Activated T-cell treated with anti-CD3 and anti-CD28 coated beads for 1 hour (primary cell): ENCODE measurements at regions not wholly inside any gene's neighbourhood (a gene's known extent, or its start where the extent isn't known, plus 50 kb on each side); places are given as distances from the start of the nearest gene placed in this dataset.

Experiments
- DNase-seq: peaks from one replicate; pipeline ENCODE4 v3.0.0-alpha.2; 2020; ENCODE audit warnings: low read depth

DNA sequence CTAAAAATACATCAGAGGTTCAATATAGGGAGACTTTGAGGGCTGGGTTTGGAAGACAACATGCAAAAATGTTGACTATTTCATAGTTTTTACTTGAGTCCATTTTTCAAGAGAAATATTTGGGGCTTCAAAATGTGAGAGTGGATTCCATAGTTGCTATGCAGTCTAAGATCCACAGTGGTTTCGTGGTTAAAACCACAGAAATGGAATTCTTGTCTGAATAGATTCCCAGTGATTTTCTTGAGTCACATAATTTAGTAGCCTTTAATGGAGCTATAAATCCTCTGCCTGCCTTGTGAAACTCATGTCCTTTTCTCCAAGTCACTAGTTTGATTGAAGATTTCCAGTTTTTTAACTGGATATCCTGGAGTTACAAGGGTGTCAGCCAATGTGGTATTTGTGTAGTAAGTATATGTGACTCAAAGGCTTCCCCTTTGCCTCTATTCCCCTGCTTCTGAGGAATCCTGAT lies 94.7 kb upstream of the RBMS3 start:
- no peak for DNase-seq

- DNase-seq, result no peak
Observed at GRCh38 chr3:29186982-29187725, 93.7 kb upstream of the RBMS3 start.

DNA sequence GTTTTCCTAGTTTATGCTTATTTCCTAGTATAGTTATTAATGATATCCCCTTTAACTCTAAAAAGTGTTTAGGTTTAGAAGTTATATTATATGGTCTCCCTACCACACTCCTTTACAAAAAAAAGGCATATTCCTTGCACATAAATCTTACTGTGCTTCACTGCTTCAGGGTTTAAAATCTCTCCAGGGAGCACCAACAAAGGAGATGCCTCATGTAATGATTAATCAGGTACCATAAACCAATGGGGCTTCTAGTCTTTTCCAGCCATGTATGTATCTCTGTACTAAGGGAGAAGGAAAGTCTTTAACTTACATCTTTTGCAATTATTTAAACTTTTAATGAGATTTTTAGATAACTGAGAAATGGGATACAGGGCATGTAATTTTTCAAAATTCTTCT lies 91.5 kb upstream of the RBMS3 start:
- no peak for DNase-seq

- no peak for DNase-seq
Observed at GRCh38 chr3:29194139-29194538, 86.7 kb upstream of the RBMS3 start.

DNA sequence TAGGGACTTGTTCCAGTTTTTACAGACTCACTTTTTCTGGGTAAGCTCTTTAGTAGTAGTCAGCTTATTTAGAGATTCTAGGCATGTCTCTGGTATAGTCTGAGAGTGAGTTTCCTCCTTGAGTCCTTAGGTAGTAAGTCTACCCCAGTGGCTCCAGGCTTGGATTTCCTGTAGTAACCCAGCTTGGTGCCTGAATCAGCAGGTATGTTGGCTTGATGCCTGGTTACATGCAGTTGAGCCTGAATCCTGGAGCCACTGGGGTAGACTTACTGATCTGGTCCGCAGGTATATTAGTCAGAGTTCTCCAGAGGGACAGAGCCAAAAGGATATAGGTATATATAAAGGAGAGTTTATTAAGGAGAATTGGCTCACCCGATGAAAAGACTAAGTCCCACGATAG lies 85.8 kb upstream of the RBMS3 start:
- no peak for DNase-seq

DNA sequence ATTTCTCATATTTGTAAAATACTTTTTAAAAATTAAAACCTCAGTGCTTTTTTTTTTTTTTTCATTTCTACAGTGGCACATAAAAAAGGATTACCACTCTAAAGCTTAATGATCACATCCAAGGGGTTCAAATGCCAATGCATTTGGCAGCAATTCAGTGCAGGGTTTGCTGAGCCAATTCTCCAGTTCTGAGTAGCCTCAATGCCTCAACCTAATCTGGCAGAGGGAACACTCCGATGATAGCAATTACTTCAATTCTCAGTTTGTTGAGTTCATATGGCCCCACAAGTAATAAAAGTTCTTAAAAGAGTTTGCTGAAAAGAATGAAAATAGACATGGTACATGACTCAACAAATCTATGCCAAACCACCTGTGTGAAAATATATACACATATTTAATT lies 79.3 kb upstream of the RBMS3 start:
- no peak for DNase-seq

DNA sequence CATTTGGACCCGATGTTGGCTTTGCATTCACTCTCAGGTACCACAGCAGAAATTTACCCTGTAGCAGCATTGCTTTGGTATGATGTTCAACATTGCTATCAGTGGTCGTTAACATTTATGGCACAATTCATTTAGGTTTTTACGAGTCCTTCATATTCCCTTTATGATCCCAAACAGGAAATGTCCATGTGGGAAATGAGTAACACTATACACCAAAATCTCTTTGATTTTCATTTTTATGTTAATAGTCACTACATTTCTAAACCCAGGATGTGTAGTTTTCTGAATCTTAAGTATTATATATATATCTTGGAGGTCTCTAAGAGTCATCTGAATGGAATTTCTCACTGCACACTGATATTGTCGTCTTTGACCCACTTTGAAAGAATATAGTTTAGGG lies 78.5 kb upstream of the RBMS3 start:
- no peak for DNase-seq

- DNase-seq, result no peak
Observed at GRCh38 chr3:29203851-29204250, 77.0 kb upstream of the RBMS3 start.

GRCh38 chr3:29207427-29207826 lies 73.4 kb upstream of the RBMS3 start:
- no peak for DNase-seq

- DNase-seq, result no peak
Observed at GRCh38 chr3:29212789-29213433, 68.0 kb upstream of the RBMS3 start.

GRCh38 chr3:29214009-29214658 lies 66.7 kb upstream of the RBMS3 start:
- no peak for DNase-seq

GRCh38 chr3:29215948-29216347 lies 64.9 kb upstream of the RBMS3 start:
- DNase-seq, result no peak

DNA sequence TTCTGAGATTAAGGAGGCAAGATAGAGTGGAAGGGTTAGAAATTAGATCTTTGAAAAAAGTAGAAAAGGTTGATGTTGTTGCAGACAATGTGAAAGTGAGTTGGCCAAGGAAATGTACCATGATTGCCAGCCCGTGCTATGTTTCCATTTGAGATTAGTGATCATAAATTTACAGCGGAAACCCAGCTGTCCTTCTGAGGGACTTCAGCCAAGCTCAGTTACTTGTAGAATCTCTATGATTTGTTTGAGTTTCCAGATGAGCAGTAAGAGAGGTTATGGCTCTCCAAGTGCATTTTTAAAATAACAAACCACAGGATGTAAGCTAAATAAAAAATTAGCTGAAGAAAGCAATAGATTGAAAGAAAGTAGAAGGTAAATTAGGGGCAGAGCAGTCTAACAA lies 54.2 kb upstream of the RBMS3 start:
- DNase-seq, result no peak

DNA sequence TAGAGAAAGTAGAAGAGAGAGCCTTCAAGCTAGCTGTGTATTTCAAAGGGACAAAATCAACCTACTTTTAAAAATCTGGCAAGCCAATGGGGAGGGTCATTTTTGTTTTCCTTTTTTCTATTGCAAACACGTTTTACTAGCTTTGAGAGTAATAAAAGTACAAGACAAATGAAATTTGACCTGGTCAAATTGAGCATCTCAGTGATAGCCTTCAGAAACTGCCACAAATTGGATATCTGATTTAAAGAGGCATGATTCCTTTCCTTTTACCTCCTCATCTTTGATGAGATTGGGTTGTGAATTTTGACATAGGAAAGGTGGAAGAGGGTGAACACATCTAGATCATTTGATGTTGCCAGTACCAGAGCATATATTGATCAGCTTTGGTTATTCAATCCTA lies 53.6 kb upstream of the RBMS3 start:
- no peak for DNase-seq
